Fibroblast of villous mesenchyme (primary cell): ENCODE measurements at regions not wholly inside any gene's neighbourhood (a gene's known extent, or its start where the extent isn't known, plus 50 kb on each side); places are given as distances from the start of the nearest gene placed in this dataset. TPM values are rescaled to one million over a fixed set of nuclear protein-coding genes. Genes with fewer than 3 reads are reported as not detected.

ENCODE experiments used
- DNase-seq: peaks from one replicate; pipeline ENCODE4 v3.0.0-alpha.2; 2010; ENCODE audit warnings: low read depth
- H3K4me3 ChIP-seq: 2 replicates; pipeline ENCODE4 v1.5.1; 2011; ENCODE audit warnings: low read depth, mild to moderate bottlenecking, low read length
- CTCF ChIP-seq: IDR thresholded peaks from 2 replicates; pipeline ENCODE4 v1.5.1; 2012; ENCODE audit warnings: low read depth, mild to moderate bottlenecking, low read length; ENCODE audit not compliant: insufficient read depth
- small RNA-seq: library from RNA; depleted of rRNA; stranded (forward); fragments of <200 nt; gene quantifications from one replicate; pipeline ENCODE3, GENCODE V24; 2012

- no peak for DNase-seq
- no peak overlapping the region for H3K4me3 ChIP-seq
- TF ChIP-seq CTCF, result no peak
Observed at GRCh38 chr18:54531402-54532065, 59.5 kb upstream of the DYNAP start.

- H3K4me3 ChIP-seq, result no peak overlapping the region
- no peak for DNase-seq
- no peak for TF ChIP-seq CTCF
Observed at GRCh38 chr18:54532222-54532621, 58.8 kb upstream of the DYNAP start.

- no peak for TF ChIP-seq CTCF
- DNase-seq, result no peak
- H3K4me3 ChIP-seq, result no peak overlapping the region
Observed at GRCh38 chr18:54532962-54533361, 58.1 kb upstream of the DYNAP start.

Small RNAs in the stretch of these regions (small RNA-seq; reads per million reads assigned to genes)
- not detected for gene AC090897.1
